ENCODE measurements at regions not wholly inside any gene's neighbourhood (a gene's known extent, or its start where the extent isn't known, plus 50 kb on each side); places are given as distances from the start of the nearest gene placed in this dataset.

- no peak for DNase-seq (ENCODE audit: low read depth)
- TF ChIP-seq, protein P1, sequence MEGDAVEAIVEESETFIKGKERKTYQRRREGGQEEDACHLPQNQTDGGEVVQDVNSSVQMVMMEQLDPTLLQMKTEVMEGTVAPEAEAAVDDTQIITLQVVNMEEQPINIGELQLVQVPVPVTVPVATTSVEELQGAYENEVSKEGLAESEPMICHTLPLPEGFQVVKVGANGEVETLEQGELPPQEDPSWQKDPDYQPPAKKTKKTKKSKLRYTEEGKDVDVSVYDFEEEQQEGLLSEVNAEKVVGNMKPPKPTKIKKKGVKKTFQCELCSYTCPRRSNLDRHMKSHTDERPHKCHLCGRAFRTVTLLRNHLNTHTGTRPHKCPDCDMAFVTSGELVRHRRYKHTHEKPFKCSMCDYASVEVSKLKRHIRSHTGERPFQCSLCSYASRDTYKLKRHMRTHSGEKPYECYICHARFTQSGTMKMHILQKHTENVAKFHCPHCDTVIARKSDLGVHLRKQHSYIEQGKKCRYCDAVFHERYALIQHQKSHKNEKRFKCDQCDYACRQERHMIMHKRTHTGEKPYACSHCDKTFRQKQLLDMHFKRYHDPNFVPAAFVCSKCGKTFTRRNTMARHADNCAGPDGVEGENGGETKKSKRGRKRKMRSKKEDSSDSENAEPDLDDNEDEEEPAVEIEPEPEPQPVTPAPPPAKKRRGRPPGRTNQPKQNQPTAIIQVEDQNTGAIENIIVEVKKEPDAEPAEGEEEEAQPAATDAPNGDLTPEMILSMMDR (IDR thresholded peaks at IDR 0.05; ENCODE audit: control insufficient read depth, extremely low read depth, insufficient read depth) = no peak
- H3K4me3 ChIP-seq (ENCODE audit: low read depth, low read length) = no peak overlapping the region
Measured at GRCh38 chr12:68446901-68447796, 115.0 kb upstream of the MDM1 start.

DNA sequence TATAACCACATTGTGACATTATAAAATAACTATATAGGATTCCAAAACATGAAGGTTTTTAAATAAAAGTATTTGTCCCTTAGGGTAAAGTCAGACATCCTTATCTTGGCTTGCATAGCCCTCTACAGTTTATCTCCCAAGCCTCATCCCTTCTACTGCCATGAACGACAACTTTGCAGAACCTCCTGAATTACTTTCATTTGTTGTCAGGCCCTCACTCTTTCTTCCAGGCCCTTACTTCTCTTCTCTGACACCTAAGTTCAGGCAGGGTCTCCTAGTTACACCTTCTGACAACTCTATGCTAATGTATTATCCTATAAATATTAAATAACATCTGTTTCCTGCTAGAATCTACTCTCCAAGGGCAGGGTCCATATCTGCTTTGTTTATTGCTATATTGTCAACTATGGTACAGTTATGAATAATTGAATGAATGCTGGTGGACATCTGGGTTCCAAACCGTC is 115.7 kb upstream of the MDM1 start:
- TF ChIP-seq, protein P1 (IDR thresholded peaks at IDR 0.05; ENCODE audit: control insufficient read depth, extremely low read depth, insufficient read depth) = no peak
- DNase-seq (ENCODE audit: low read depth) = no peak
- H3K4me3 ChIP-seq (ENCODE audit: low read depth, low read length) = no peak overlapping the region

- H3K4me3 ChIP-seq (ENCODE audit: low read depth, low read length) = no peak overlapping the region
- DNase-seq (ENCODE audit: low read depth) = no peak
- TF ChIP-seq, protein P1 (IDR thresholded peaks at IDR 0.05; ENCODE audit: control insufficient read depth, extremely low read depth, insufficient read depth) = no peak
Measured at GRCh38 chr12:68449196-68449595, 117.0 kb upstream of the MDM1 start.

DNA sequence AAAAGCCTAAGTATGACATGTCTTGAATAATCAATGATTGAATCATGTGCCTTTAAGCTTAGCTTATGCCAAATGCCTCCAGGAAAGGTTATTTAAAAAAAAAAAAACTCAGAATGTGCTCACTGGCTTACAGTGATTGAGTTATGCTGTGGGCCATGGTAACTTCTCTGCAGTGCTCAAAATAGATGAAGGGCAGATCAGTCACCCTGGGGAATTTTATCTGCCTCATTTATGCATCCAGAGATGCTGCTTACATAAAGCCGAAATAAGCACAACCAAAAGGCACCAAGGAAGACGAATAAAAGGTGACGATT is 118.7 kb upstream of the MDM1 start:
- TF ChIP-seq, protein P1 (IDR thresholded peaks at IDR 0.05; ENCODE audit: control insufficient read depth, extremely low read depth, insufficient read depth) = no peak
- no peak for DNase-seq (ENCODE audit: low read depth)
- no peak overlapping the region for H3K4me3 ChIP-seq (ENCODE audit: low read depth, low read length)

GRCh38 chr12:68451261-68452077 is 119.3 kb upstream of the MDM1 start:
- TF ChIP-seq, protein P1 (IDR thresholded peaks at IDR 0.05; ENCODE audit: control insufficient read depth, extremely low read depth, insufficient read depth) = no peak
- H3K4me3 ChIP-seq (ENCODE audit: low read depth, low read length) = no peak overlapping the region

GRCh38 chr12:68452078-68452715 is 120.0 kb upstream of the MDM1 start:
- TF ChIP-seq, protein P1 (IDR thresholded peaks at IDR 0.05; ENCODE audit: control insufficient read depth, extremely low read depth, insufficient read depth) = no peak
- no peak for DNase-seq (ENCODE audit: low read depth)
- H3K4me3 ChIP-seq (ENCODE audit: low read depth, low read length) = no peak overlapping the region

More at GRCh38 chr12:68451261-68452077, 119.3 kb upstream of the MDM1 start:
- no peak for DNase-seq (ENCODE audit: low read depth)

Measured in LNCaP clone FGC (cell line).